M059J (cell line): ENCODE measurements at regions not wholly inside any gene's neighbourhood (a gene's known extent, or its start where the extent isn't known, plus 50 kb on each side); places are given as distances from the start of the nearest gene placed in this dataset.

Experiments
- DNase-seq: peaks from one replicate; pipeline ENCODE4 v3.0.0-alpha.2; 2012; ENCODE audit warnings: low read depth

DNA sequence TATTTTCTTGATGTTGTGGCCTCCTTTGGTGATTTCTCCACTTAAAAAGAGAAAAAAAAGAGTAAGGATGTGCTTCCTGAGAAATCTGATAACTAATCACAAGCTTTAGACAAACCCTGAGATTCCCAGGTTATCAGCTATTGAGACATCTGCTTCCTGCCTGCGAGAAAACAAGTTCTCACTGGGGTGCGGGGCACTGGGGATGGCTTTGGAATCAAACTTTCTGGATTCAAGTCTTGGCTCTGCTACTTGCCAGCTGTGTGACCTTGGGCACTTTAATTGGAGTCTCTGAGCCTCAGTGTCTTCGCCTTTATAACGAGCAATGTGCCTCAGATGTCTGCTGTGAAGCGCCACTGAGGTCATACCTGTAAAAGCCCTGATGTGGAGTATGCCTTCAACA, 152.5 kb upstream of the NAV2 start:
- DNase-seq: no peak

GRCh38 chr11:19559746-19560145, 152.9 kb upstream of the NAV2 start:
- no peak for DNase-seq

GRCh38 chr11:19558189-19558986, 154.2 kb upstream of the NAV2 start:
- no peak for DNase-seq

DNA sequence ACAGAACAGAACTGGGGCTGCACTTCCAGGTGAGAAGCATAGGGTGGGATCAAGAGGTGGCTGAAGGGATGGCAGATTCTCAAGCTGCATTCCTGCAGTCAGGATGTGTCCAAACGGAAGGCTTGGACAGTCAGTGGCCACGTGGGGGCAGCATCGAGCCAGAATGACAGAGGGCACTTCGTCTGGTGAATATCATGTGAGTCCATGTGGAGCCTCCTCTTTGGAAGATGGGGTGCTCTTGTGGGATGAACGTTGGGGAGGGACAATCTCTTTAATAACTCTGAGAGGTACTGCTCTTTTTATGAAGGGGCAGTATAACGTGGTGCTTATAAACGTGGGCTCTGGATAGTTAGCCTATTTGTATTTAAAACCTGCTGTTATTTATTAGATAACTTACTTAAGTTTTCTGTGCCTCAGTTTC, 154.9 kb upstream of the NAV2 start:
- peak; percentile 79 for DNase-seq

DNA sequence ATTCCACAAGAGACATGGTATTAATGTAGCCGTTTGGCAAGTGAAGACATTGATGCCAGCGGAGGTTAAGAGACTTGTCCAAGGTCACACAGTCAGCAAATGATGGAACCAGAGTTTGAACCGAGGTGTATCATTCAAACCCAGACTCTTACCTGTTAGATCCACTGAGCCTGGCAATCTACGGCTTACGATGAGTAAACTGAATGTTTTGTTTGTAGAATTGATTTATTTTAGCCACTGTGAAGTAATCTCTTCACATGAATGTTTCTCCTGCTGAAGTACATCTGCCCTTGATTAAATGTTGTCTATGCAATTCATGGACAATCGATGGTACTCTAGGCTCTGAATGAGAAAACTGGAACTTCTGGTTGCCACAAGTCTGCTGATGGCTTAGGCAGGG, 155.5 kb upstream of the NAV2 start:
- no peak for DNase-seq

GRCh38 chr11:19555266-19555665, 157.4 kb upstream of the NAV2 start:
- no peak for DNase-seq

DNA sequence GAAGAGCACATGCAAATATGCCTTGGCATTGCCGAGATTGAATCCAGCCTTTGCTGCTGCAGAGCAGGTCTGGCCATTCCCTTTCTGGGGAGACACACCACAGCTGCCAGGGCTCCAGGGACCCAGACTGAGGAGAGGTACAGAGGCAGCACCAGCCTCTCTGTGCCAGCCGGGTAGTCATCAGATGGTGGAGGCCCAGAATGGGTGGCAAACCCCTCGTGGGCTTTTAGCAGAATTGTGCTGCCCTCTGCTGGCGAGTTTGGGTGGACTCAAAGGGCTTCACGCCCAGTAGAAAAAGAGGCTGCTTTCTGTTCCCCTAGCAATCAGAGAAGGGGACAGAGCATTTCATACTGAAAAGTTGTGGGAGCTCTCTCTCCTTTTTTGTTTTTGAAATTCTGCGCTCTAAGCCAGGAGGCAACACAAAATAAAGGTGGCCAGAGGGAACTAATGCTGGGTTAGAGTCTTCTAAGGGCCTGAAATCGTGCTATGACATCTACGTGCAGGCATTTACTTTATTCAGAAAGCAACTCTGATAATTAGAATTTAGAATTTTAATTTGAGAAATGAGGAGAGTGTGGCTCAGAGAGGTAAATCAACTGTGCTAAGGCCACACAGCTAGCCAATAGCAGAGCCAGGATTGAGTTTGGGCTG, 158.8 kb upstream of the NAV2 start:
- DNase-seq: peak; percentile 72

DNA sequence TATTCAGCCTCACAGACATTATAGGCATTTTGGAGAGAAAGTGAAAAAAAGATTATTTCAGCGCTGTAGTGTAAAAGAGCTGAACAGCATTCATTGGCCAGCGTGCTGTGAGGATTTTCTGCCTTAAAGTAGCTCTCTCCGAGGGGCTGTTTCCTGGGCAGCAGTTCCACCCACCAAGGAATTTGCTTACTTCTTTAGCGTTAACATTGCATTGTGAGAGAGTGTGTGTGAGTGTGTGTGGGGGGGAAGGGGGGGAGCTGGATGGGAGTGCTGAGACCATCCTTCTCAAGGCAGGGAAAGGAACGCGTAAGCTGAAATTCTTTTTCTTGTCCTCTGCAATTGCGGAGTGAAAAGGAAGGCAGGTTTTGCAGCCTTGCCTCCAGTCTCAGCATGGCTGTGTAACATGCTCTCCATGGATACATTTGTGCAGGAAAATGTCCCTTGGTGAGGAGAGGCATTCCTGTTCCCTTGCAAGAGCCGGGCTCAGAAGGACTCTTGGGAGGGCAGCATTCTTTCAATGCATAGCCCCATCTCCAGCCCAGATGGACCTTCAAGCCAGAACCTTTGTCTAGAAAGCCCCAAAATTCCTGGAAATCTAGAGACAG, 159.9 kb upstream of the NAV2 start:
- DNase-seq: no peak

- no peak for DNase-seq
Measured at GRCh38 chr11:19552161-19552560, 160.5 kb upstream of the NAV2 start.

GRCh38 chr11:19551457-19551856, 161.2 kb upstream of the NAV2 start:
- no peak for DNase-seq

GRCh38 chr11:19547044-19547443, 165.6 kb upstream of the NAV2 start:
- no peak for DNase-seq

DNA sequence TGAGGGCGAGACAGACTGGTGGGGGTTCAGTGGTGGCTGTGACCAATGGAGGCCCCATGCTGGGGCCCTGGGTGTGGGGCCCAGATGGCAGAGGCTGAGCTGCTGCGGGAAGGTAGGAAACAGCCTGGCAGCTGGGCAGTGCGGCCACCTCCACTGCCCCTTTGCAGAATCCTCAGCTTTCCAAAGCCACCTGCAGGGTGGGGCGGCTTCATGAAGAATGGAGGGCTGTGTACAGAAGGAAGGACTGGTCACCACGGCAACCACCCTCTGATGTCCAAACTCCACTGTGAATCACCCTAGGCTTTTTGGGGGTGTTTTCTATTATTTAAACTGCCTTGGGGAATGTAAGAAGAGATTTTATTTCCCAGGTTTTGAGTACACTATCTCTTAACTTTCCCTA, 166.3 kb upstream of the NAV2 start:
- peak; percentile 17 for DNase-seq

- DNase-seq: no peak
Measured at GRCh38 chr11:19541521-19542049, 171.1 kb upstream of the NAV2 start.

DNA sequence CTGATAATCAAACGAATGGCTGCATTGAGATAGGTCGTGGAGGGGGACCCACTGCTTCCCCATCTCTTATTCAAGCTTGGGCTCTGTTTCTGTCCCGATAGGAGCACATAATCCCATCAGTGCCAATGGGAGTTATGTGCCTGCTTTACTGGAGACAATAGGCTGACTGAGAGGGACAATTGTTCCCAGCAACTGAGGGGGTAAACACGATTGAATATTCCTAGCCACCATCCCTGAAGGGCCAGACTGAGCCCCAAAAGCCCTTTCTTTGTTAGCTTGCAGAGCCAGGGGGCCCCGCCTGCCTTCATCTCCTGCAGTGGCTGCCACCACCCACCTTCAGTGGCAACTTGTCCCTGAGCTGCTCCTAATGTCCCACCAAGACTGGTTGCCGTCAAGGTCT, 172.8 kb upstream of the NAV2 start:
- no peak for DNase-seq

- DNase-seq: no peak
Measured at GRCh38 chr11:19537803-19538453, 174.7 kb upstream of the NAV2 start.

GRCh38 chr11:19536131-19536530, 176.5 kb upstream of the NAV2 start:
- no peak for DNase-seq

- no peak for DNase-seq
Measured at GRCh38 chr11:19530505-19530904, 182.1 kb upstream of the NAV2 start.

DNA sequence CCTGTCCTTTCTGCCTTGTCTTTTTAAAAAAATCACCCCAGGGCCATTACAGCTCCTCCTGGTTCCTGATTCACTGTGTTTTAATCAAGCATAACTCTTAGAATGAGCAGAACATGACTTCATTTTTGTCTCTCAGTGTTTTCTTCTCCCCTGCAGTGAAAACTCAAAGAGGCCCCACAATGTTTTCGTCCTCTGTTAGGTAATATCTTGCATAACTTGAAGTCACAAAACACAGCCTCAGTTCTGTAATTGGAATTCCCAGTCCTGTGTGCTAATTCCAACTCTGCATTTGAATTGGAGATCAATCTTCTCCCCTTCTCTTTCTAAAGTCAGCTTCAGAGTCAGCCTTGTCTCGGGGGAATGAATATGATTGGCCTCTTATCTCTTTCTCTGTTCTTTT, 186.5 kb upstream of the NAV2 start:
- DNase-seq: no peak

- DNase-seq: no peak
Measured at GRCh38 chr11:19525714-19526113, 186.9 kb upstream of the NAV2 start.

DNA sequence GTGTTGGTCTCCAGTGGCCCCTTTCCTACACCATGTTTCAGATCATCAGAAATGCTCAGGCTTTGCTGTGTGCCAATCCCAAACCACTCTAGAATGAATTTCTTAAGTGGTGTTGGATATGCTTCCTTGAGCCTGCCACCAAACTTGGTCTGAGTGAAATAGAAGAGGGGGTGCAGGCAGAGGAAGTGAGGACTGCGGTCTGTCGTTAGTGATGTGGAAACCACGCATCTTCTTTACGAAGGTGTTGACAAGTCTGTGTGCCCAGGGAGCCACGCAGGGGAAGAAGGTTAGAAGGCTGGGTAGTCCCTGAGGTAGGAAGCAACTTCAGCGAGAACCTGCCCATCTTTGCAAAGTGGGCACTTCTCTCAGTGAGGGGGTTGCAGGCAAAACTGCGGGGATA, 187.4 kb upstream of the NAV2 start:
- DNase-seq: no peak

DNA sequence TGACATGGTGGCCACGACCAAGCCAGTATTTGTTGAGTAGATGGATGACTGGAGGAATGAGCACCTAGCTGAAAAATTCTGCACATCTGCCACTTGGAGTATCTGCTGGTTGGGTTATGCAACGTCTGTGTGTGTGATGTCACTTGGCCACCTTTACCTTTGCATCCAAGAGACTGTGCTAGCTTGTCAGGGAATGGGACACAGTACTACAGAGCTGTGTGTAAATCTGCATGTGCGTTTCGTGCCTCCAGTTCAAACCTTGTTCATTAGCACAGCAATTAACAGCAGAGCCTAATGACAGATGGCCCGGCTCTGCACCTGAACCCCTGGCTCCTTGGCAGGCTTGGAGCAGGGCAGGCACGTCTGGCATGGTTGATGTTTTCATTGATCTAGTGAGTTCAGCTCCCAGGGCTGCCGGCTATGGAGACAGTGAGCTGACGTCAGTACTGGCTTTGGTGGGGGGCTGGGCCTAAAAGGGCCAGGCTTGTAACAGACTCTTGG, 188.4 kb upstream of the NAV2 start:
- no peak for DNase-seq

- peak; percentile 42 for DNase-seq
Measured at GRCh38 chr11:19520681-19521080, 192.0 kb upstream of the NAV2 start.
